SK-N-SH treated with all-trans-retinoic acid at 6 μM for 48 hours (cell line): ENCODE measurements at regions not wholly inside any gene's neighbourhood (a gene's known extent, or its start where the extent isn't known, plus 50 kb on each side); places are given as distances from the start of the nearest gene placed in this dataset.

Experiments
- ATAC-seq: fragments of 200-7000 bp; cut with Tn5 transposase; 3 replicates; pipeline ENCODE4 v1.9.1; 2020; ENCODE audit warnings: mild to moderate bottlenecking, moderate library complexity
- ARNTL ChIP-seq: fragments of 450-650 bp; formaldehyde crosslinking; IDR thresholded peaks from 2 replicates; pipeline ENCODE4 v1.5.0; 2020; ENCODE audit warnings: low read depth, mild to moderate bottlenecking, moderate library complexity, borderline replicate concordance
- BACH2 ChIP-seq: fragments of 250-450 bp; sonication (Bioruptor Pico); IDR thresholded peaks from 2 replicates; pipeline ENCODE4 v1.9.0; 2021; ENCODE audit warnings: mild to moderate bottlenecking, borderline replicate concordance
- CSDC2 ChIP-seq: fragments of 250-450 bp; sonication (Bioruptor Pico); IDR thresholded peaks from 2 replicates; pipeline ENCODE4 v1.5.0; 2020; ENCODE audit warnings: mild to moderate bottlenecking, moderate library complexity
- ESRRG ChIP-seq: fragments of 250-450 bp; sonication (Bioruptor Pico); IDR thresholded peaks from 2 replicates; pipeline ENCODE4 v1.6.1; 2021; ENCODE audit warnings: mild to moderate bottlenecking
- GLIS3 ChIP-seq: fragments of 250-450 bp; sonication (Bioruptor Pico); IDR thresholded peaks from 2 replicates; pipeline ENCODE4 v1.5.0; 2020; ENCODE audit warnings: mild to moderate bottlenecking, moderate library complexity
- ISL1 ChIP-seq: fragments of 250-450 bp; sonication (Bioruptor Pico); IDR thresholded peaks from 2 replicates; pipeline ENCODE4 v2.1.2; 2022; ENCODE audit warnings: mild to moderate bottlenecking, moderate library complexity
- OSR1 ChIP-seq: fragments of 250-450 bp; sonication (Bioruptor Pico); IDR thresholded peaks from 2 replicates; pipeline ENCODE4 v1.8.0; 2022; ENCODE audit warnings: moderate library complexity, mild to moderate bottlenecking, inconsistent platforms
- SNAI2 ChIP-seq: fragments of 250-450 bp; sonication (Bioruptor Pico); IDR thresholded peaks from 2 replicates; pipeline ENCODE4 v1.5.0; 2020; ENCODE audit warnings: mild to moderate bottlenecking, moderate library complexity
- TCF4 ChIP-seq: fragments of 250-450 bp; sonication (Bioruptor Pico); IDR thresholded peaks from 2 replicates; pipeline ENCODE4 v1.8.0; 2021; ENCODE audit warnings: mild to moderate bottlenecking, moderate library complexity, borderline replicate concordance
- TOX ChIP-seq: fragments of 250-450 bp; sonication (Bioruptor Pico); IDR thresholded peaks from 2 replicates; pipeline ENCODE4 v1.8.0; 2021; ENCODE audit warnings: mild to moderate bottlenecking, moderate library complexity, borderline replicate concordance
- ZC3H10 ChIP-seq: fragments of 250-450 bp; sonication (Bioruptor Pico); IDR thresholded peaks from 2 replicates; pipeline ENCODE4 v1.5.1; 2021; ENCODE audit warnings: mild to moderate bottlenecking, moderate library complexity
- ZFP3 ChIP-seq: fragments of 250-450 bp; sonication (Bioruptor Pico); IDR thresholded peaks from 2 replicates; pipeline ENCODE4 v1.5.0; 2020; ENCODE audit warnings: mild to moderate bottlenecking, moderate library complexity
- ZFP30 ChIP-seq: fragments of 450-650 bp; formaldehyde crosslinking; IDR thresholded peaks from 2 replicates; pipeline ENCODE4 v1.5.0; 2022; ENCODE audit warnings: mild to moderate bottlenecking, moderate library complexity
- ZNF8 ChIP-seq: fragments of 450-650 bp; formaldehyde crosslinking; IDR thresholded peaks from 2 replicates; pipeline ENCODE4 v1.5.0; 2020; ENCODE audit warnings: mild to moderate bottlenecking, moderate library complexity
- TF ChIP-seq, protein P1 (sequence below): fragments of 250-450 bp; sonication (Bioruptor Pico); IDR thresholded peaks from 2 replicates; pipeline ENCODE4 v1.5.1; 2021; ENCODE audit warnings: mild to moderate bottlenecking, moderate library complexity
- TF ChIP-seq, protein P2 (sequence below): fragments of 250-450 bp; sonication (Bioruptor Pico); IDR thresholded peaks from 2 replicates; pipeline ENCODE4 v1.5.1; 2020; ENCODE audit warnings: low read depth, mild to moderate bottlenecking, moderate library complexity
- TF ChIP-seq, protein P3 (sequence below): fragments of 250-450 bp; sonication (Bioruptor Pico); IDR thresholded peaks from 2 replicates; pipeline ENCODE4 v1.5.0; 2020; ENCODE audit warnings: mild to moderate bottlenecking, moderate library complexity
- TF ChIP-seq, protein P4 (sequence below): fragments of 250-450 bp; sonication (Bioruptor Pico); IDR thresholded peaks from 2 replicates; pipeline ENCODE4 v1.8.0; 2021; ENCODE audit warnings: low read depth, mild to moderate bottlenecking, moderate library complexity, borderline replicate concordance
- TF ChIP-seq, protein P5 (sequence below): fragments of 250-450 bp; sonication (Bioruptor Pico); IDR thresholded peaks from 2 replicates; pipeline ENCODE4 v1.8.0; 2020; ENCODE audit warnings: mild to moderate bottlenecking, moderate library complexity, borderline replicate concordance

DNA sequence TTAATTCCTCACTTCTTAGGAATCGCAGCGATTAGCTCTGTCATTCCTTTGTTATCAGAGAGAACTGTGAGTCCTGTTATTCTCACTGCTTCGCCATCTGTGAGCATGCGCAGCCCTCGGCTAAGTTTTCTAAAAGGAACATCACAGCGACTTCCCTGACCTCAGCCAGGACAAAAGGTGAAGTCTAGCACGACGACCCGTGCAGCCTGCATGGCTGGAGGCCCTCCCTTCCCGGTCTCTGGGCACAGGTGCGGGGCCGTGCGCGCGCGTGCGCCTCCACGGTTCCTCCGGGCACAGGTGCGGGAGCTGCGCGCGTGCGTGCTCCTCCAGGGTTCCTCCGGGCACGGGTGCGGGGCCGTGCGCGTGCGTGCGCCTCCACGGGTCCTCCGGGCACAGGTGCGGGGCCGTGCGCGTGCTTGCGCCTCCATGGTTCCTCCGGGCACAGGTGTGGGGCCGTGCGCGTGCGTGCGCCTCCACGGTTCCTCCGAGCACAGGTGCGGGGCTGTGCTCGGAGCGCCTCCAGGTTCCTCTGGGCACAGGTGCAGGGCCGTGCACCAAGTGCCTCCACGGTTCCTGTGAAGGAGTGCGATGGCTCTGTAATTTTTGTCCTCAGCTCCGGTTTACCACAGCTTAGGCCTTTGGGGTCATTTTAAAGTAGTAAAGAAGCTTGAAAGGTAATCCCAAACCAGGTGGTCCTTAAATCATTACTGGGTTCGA, 212.3 kb downstream of the ERMARD start:
- TF ChIP-seq OSR1: no peak
- TF ChIP-seq, protein P1, sequence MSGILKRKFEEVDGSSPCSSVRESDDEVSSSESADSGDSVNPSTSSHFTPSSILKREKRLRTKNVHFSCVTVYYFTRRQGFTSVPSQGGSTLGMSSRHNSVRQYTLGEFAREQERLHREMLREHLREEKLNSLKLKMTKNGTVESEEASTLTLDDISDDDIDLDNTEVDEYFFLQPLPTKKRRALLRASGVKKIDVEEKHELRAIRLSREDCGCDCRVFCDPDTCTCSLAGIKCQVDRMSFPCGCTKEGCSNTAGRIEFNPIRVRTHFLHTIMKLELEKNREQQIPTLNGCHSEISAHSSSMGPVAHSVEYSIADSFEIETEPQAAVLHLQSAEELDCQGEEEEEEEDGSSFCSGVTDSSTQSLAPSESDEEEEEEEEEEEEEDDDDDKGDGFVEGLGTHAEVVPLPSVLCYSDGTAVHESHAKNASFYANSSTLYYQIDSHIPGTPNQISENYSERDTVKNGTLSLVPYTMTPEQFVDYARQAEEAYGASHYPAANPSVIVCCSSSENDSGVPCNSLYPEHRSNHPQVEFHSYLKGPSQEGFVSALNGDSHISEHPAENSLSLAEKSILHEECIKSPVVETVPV (CRISPR knock-in tag): no peak
- no peak for TF ChIP-seq SNAI2 (CRISPR knock-in tag)
- TF ChIP-seq ZC3H10 (CRISPR knock-in tag): no peak
- TF ChIP-seq, all 23 proteins: peak for 0
- no peak for ATAC-seq

DNA sequence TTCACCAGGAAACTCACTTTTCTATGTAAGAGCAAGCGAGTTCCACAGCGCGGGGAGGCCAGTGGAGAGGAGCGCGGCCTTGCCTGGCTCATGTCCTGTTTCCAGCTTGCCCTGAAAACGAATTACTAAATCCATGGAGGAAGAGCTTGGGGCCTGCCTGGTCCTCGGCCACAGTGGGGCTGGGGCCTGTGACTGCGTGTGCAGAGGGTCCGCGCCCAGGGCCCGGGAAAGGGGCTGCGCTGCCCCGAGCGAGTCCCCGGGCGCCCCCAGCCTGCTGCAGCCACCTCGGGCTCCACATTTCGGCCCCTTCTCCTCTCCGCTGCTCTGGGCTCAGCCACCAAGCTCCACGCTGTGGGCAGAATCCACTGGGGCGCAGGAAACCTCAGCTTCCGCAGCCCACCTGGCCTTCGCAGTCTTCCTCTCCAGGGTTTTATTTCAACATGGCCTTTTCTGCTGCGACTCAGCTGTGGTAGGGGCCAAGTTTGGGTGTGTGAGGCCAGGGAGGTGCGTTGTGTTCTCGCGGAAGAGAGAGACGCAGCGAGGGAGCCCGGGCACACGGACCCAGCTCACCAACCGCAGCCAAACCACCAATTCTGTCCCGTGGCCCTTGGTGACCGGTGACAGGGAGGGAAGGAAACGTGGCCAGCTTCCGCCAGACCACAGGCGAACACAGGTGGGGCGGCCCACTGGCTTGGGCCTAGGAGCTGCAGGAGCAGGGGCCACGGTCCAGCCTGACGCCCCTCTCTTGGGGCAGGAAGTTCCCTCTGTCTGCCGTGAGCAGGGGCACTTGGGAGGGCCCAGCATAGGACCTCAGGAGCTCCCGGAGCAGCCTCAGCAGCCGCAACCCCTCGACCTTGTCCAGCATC, 211.4 kb downstream of the ERMARD start:
- TF ChIP-seq, protein P2, sequence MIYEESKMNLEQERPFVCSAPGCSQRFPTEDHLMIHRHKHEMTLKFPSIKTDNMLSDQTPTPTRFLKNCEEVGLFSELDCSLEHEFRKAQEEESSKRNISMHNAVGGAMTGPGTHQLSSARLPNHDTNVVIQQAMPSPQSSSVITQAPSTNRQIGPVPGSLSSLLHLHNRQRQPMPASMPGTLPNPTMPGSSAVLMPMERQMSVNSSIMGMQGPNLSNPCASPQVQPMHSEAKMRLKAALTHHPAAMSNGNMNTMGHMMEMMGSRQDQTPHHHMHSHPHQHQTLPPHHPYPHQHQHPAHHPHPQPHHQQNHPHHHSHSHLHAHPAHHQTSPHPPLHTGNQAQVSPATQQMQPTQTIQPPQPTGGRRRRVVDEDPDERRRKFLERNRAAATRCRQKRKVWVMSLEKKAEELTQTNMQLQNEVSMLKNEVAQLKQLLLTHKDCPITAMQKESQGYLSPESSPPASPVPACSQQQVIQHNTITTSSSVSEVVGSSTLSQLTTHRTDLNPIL: no peak
- TF ChIP-seq ZFP30 (CRISPR knock-in tag) (no peak), TCF4 (no peak), ZFP3 (no peak), GLIS3 (CRISPR knock-in tag) (no peak), TOX (CRISPR knock-in tag) (no peak), ZC3H10 (CRISPR knock-in tag) (no peak), ARNTL (no peak), CSDC2 (CRISPR knock-in tag) (no peak), ESRRG (CRISPR knock-in tag) (no peak), OSR1 (no peak), BACH2 (no peak), ZNF8 (CRISPR knock-in tag) (no peak), SNAI2 (CRISPR knock-in tag) (no peak), ISL1 (CRISPR knock-in tag) (no peak)
- TF ChIP-seq, protein P3, sequence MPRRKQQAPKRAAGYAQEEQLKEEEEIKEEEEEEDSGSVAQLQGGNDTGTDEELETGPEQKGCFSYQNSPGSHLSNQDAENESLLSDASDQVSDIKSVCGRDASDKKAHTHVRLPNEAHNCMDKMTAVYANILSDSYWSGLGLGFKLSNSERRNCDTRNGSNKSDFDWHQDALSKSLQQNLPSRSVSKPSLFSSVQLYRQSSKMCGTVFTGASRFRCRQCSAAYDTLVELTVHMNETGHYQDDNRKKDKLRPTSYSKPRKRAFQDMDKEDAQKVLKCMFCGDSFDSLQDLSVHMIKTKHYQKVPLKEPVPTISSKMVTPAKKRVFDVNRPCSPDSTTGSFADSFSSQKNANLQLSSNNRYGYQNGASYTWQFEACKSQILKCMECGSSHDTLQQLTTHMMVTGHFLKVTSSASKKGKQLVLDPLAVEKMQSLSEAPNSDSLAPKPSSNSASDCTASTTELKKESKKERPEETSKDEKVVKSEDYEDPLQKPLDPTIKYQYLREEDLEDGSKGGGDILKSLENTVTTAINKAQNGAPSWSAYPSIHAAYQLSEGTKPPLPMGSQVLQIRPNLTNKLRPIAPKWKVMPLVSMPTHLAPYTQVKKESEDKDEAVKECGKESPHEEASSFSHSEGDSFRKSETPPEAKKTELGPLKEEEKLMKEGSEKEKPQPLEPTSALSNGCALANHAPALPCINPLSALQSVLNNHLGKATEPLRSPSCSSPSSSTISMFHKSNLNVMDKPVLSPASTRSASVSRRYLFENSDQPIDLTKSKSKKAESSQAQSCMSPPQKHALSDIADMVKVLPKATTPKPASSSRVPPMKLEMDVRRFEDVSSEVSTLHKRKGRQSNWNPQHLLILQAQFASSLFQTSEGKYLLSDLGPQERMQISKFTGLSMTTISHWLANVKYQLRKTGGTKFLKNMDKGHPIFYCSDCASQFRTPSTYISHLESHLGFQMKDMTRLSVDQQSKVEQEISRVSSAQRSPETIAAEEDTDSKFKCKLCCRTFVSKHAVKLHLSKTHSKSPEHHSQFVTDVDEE: no peak
- TF ChIP-seq, protein P4, sequence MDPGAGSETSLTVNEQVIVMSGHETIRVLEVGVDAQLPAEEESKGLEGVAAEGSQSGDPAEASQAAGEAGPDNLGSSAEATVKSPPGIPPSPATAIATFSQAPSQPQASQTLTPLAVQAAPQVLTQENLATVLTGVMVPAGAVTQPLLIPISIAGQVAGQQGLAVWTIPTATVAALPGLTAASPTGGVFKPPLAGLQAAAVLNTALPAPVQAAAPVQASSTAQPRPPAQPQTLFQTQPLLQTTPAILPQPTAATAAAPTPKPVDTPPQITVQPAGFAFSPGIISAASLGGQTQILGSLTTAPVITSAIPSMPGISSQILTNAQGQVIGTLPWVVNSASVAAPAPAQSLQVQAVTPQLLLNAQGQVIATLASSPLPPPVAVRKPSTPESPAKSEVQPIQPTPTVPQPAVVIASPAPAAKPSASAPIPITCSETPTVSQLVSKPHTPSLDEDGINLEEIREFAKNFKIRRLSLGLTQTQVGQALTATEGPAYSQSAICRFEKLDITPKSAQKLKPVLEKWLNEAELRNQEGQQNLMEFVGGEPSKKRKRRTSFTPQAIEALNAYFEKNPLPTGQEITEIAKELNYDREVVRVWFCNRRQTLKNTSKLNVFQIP (CRISPR knock-in tag): no peak
- TF ChIP-seq, protein P1 (CRISPR knock-in tag): no peak
- TF ChIP-seq, protein P5, sequence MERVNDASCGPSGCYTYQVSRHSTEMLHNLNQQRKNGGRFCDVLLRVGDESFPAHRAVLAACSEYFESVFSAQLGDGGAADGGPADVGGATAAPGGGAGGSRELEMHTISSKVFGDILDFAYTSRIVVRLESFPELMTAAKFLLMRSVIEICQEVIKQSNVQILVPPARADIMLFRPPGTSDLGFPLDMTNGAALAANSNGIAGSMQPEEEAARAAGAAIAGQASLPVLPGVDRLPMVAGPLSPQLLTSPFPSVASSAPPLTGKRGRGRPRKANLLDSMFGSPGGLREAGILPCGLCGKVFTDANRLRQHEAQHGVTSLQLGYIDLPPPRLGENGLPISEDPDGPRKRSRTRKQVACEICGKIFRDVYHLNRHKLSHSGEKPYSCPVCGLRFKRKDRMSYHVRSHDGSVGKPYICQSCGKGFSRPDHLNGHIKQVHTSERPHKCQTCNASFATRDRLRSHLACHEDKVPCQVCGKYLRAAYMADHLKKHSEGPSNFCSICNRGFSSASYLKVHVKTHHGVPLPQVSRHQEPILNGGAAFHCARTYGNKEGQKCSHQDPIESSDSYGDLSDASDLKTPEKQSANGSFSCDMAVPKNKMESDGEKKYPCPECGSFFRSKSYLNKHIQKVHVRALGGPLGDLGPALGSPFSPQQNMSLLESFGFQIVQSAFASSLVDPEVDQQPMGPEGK (CRISPR knock-in tag): no peak
- ATAC-seq: no peak
